HL-60 (cell line): ENCODE measurements at regions not wholly inside any gene's neighbourhood (a gene's known extent, or its start where the extent isn't known, plus 50 kb on each side); places are given as distances from the start of the nearest gene placed in this dataset.

ENCODE experiments used
- CTCF ChIP-seq: IDR thresholded peaks from one replicate; pipeline ENCODE4 v1.5.1; 2011; ENCODE audit warnings: low read length, control low read depth, inconsistent platforms; ENCODE audit not compliant: insufficient read depth
- SPI1 ChIP-seq: IDR thresholded peaks from 2 replicates; pipeline ENCODE4 v1.6.1; 2012; ENCODE audit warnings: low read depth, mild to moderate bottlenecking, borderline replicate concordance

- TF ChIP-seq CTCF, result peak; percentile 51
- peak; percentile 49; the same call in 1 of the 2 replicates for TF ChIP-seq SPI1
Observed at GRCh38 chr14:86057018-86057667, 527.2 kb downstream of the FLRT2 start.
